ENCODE measurements at regions not wholly inside any gene's neighbourhood (a gene's known extent, or its start where the extent isn't known, plus 50 kb on each side); places are given as distances from the start of the nearest gene placed in this dataset.

- no peaks in the 10 kb centered on the region for H3K27me3 ChIP-seq (ENCODE audit: control insufficient read depth, insufficient read depth, low read length)
- peaks cover 13% of the 10 kb centered on the region; the same call in 1 of the 2 replicates for H3K4me1 ChIP-seq (ENCODE audit: control insufficient read depth, insufficient read depth, low read length)
- peak overlapping the region; percentile 3 for H3K27ac ChIP-seq (ENCODE audit: low read depth, low read length)
- no peak overlapping the region for H3K4me3 ChIP-seq (ENCODE audit: low read depth, low read length)
- H3K36me3 ChIP-seq (ENCODE audit: control insufficient read depth, insufficient read depth, low read length), result no peaks in the 10 kb centered on the region
- no peaks in the 10 kb centered on the region for H3K9me3 ChIP-seq (ENCODE audit: control insufficient read depth, insufficient read depth, low read length)
- no peak overlapping the region for H3K9ac ChIP-seq (ENCODE audit: low read depth, low read length)
Observed at GRCh38 chr16:17769065-17769464, 298.3 kb upstream of the XYLT1 start.

- no peak overlapping the region for H3K4me3 ChIP-seq (ENCODE audit: low read depth, low read length)
- peak overlapping the region; percentile 31 for H3K27ac ChIP-seq (ENCODE audit: low read depth, low read length)
- no peaks in the 10 kb centered on the region for H3K9me3 ChIP-seq (ENCODE audit: control insufficient read depth, insufficient read depth, low read length)
- H3K27me3 ChIP-seq (ENCODE audit: control insufficient read depth, insufficient read depth, low read length), result no peaks in the 10 kb centered on the region
- H3K36me3 ChIP-seq (ENCODE audit: control insufficient read depth, insufficient read depth, low read length), result no peaks in the 10 kb centered on the region
- H3K4me1 ChIP-seq (ENCODE audit: control insufficient read depth, insufficient read depth, low read length), result peaks cover 13% of the 10 kb centered on the region; the same call in 1 of the 2 replicates
- no peak overlapping the region for H3K9ac ChIP-seq (ENCODE audit: low read depth, low read length)
Observed at GRCh38 chr16:17768257-17768656, 297.5 kb upstream of the XYLT1 start.

GRCh38 chr16:17766012-17766411 lies 295.3 kb upstream of the XYLT1 start:
- peaks cover 13% of the 10 kb centered on the region; the same call in 1 of the 2 replicates for H3K4me1 ChIP-seq (ENCODE audit: control insufficient read depth, insufficient read depth, low read length)
- no peak overlapping the region for H3K27ac ChIP-seq (ENCODE audit: low read depth, low read length)
- no peaks in the 10 kb centered on the region for H3K9me3 ChIP-seq (ENCODE audit: control insufficient read depth, insufficient read depth, low read length)
- H3K4me3 ChIP-seq (ENCODE audit: low read depth, low read length), result no peak overlapping the region
- H3K9ac ChIP-seq (ENCODE audit: low read depth, low read length), result no peak overlapping the region
- no peaks in the 10 kb centered on the region for H3K27me3 ChIP-seq (ENCODE audit: control insufficient read depth, insufficient read depth, low read length)
- H3K36me3 ChIP-seq (ENCODE audit: control insufficient read depth, insufficient read depth, low read length), result no peaks in the 10 kb centered on the region

- Histone ChIP-seq H3K4me1 (ENCODE audit: control insufficient read depth, insufficient read depth, low read length) (peaks cover 13% of the 10 kb centered on the region), H3K4me3 (ENCODE audit: low read depth, low read length) (no peak overlapping the region), H3K9ac (ENCODE audit: low read depth, low read length) (no peak overlapping the region), H3K9me3 (ENCODE audit: control insufficient read depth, insufficient read depth, low read length) (no peaks in the 10 kb centered on the region), H3K27me3 (ENCODE audit: control insufficient read depth, insufficient read depth, low read length) (no peaks in the 10 kb centered on the region), H3K36me3 (ENCODE audit: control insufficient read depth, insufficient read depth, low read length) (no peaks in the 10 kb centered on the region), H3K27ac (ENCODE audit: low read depth, low read length) (no peak overlapping the region)
Observed at GRCh38 chr16:17759451-17760390, 289.0 kb upstream of the XYLT1 start.

- H3K9me3 ChIP-seq (ENCODE audit: control insufficient read depth, insufficient read depth, low read length), result no peaks in the 10 kb centered on the region
- no peak overlapping the region for H3K4me3 ChIP-seq (ENCODE audit: low read depth, low read length)
- no peaks in the 10 kb centered on the region for H3K27me3 ChIP-seq (ENCODE audit: control insufficient read depth, insufficient read depth, low read length)
- H3K36me3 ChIP-seq (ENCODE audit: control insufficient read depth, insufficient read depth, low read length), result no peaks in the 10 kb centered on the region
- no peak overlapping the region for H3K9ac ChIP-seq (ENCODE audit: low read depth, low read length)
- peaks cover 13% of the 10 kb centered on the region for H3K4me1 ChIP-seq (ENCODE audit: control insufficient read depth, insufficient read depth, low read length)
- peak overlapping the region; percentile 77 for H3K27ac ChIP-seq (ENCODE audit: low read depth, low read length)
Observed at GRCh38 chr16:17757808-17758207, 287.0 kb upstream of the XYLT1 start.

GRCh38 chr16:17755158-17755557 lies 284.4 kb upstream of the XYLT1 start:
- H3K27me3 ChIP-seq (ENCODE audit: control insufficient read depth, insufficient read depth, low read length), result no peaks in the 10 kb centered on the region
- H3K9ac ChIP-seq (ENCODE audit: low read depth, low read length), result no peak overlapping the region
- no peak overlapping the region for H3K27ac ChIP-seq (ENCODE audit: low read depth, low read length)
- no peaks in the 10 kb centered on the region for H3K36me3 ChIP-seq (ENCODE audit: control insufficient read depth, insufficient read depth, low read length)
- no peaks in the 10 kb centered on the region for H3K9me3 ChIP-seq (ENCODE audit: control insufficient read depth, insufficient read depth, low read length)
- no peak overlapping the region for H3K4me3 ChIP-seq (ENCODE audit: low read depth, low read length)
- peaks cover 13% of the 10 kb centered on the region for H3K4me1 ChIP-seq (ENCODE audit: control insufficient read depth, insufficient read depth, low read length)

GRCh38 chr16:17753434-17753833 lies 282.7 kb upstream of the XYLT1 start:
- Histone ChIP-seq H3K27ac (ENCODE audit: low read depth, low read length) (no peak overlapping the region), H3K4me1 (ENCODE audit: control insufficient read depth, insufficient read depth, low read length) (peaks cover 18% of the 10 kb centered on the region), H3K27me3 (ENCODE audit: control insufficient read depth, insufficient read depth, low read length) (no peaks in the 10 kb centered on the region), H3K9ac (ENCODE audit: low read depth, low read length) (no peak overlapping the region), H3K9me3 (ENCODE audit: control insufficient read depth, insufficient read depth, low read length) (no peaks in the 10 kb centered on the region; the same call in 1 of the 2 replicates), H3K4me3 (ENCODE audit: low read depth, low read length) (no peak overlapping the region), H3K36me3 (ENCODE audit: control insufficient read depth, insufficient read depth, low read length) (no peaks in the 10 kb centered on the region)

GRCh38 chr16:17749706-17750105 lies 278.9 kb upstream of the XYLT1 start:
- peaks cover 22% of the 10 kb centered on the region for H3K4me1 ChIP-seq (ENCODE audit: control insufficient read depth, insufficient read depth, low read length)
- no peak overlapping the region for H3K27ac ChIP-seq (ENCODE audit: low read depth, low read length)
- no peak overlapping the region for H3K4me3 ChIP-seq (ENCODE audit: low read depth, low read length)
- H3K9me3 ChIP-seq (ENCODE audit: control insufficient read depth, insufficient read depth, low read length), result no peaks in the 10 kb centered on the region; the same call in 1 of the 2 replicates
- H3K9ac ChIP-seq (ENCODE audit: low read depth, low read length), result no peak overlapping the region
- H3K27me3 ChIP-seq (ENCODE audit: control insufficient read depth, insufficient read depth, low read length), result no peaks in the 10 kb centered on the region
- H3K36me3 ChIP-seq (ENCODE audit: control insufficient read depth, insufficient read depth, low read length), result no peaks in the 10 kb centered on the region

GRCh38 chr16:17748044-17748719 lies 277.4 kb upstream of the XYLT1 start:
- no peaks in the 10 kb centered on the region; the same call in 1 of the 2 replicates for H3K9me3 ChIP-seq (ENCODE audit: control insufficient read depth, insufficient read depth, low read length)
- H3K4me1 ChIP-seq (ENCODE audit: control insufficient read depth, insufficient read depth, low read length), result peaks cover 30% of the 10 kb centered on the region
- no peak overlapping the region for H3K4me3 ChIP-seq (ENCODE audit: low read depth, low read length)
- peak overlapping the region; percentile 81 for H3K27ac ChIP-seq (ENCODE audit: low read depth, low read length)
- no peaks in the 10 kb centered on the region for H3K27me3 ChIP-seq (ENCODE audit: control insufficient read depth, insufficient read depth, low read length)
- no peak overlapping the region for H3K9ac ChIP-seq (ENCODE audit: low read depth, low read length)
- H3K36me3 ChIP-seq (ENCODE audit: control insufficient read depth, insufficient read depth, low read length), result no peaks in the 10 kb centered on the region

GRCh38 chr16:17747081-17747756 lies 276.5 kb upstream of the XYLT1 start:
- no peak overlapping the region for H3K4me3 ChIP-seq (ENCODE audit: low read depth, low read length)
- peak overlapping the region; percentile 81 for H3K27ac ChIP-seq (ENCODE audit: low read depth, low read length)
- H3K4me1 ChIP-seq (ENCODE audit: control insufficient read depth, insufficient read depth, low read length), result peaks cover 31% of the 10 kb centered on the region
- H3K9ac ChIP-seq (ENCODE audit: low read depth, low read length), result no peak overlapping the region
- no peaks in the 10 kb centered on the region for H3K36me3 ChIP-seq (ENCODE audit: control insufficient read depth, insufficient read depth, low read length)
- no peaks in the 10 kb centered on the region for H3K27me3 ChIP-seq (ENCODE audit: control insufficient read depth, insufficient read depth, low read length)
- H3K9me3 ChIP-seq (ENCODE audit: control insufficient read depth, insufficient read depth, low read length), result no peaks in the 10 kb centered on the region; the same call in 1 of the 2 replicates

All from HUES48 (cell line).